HG03060 (cell line): ENCODE measurements at regions not wholly inside any gene's neighbourhood (a gene's known extent, or its start where the extent isn't known, plus 50 kb on each side); places are given as distances from the start of the nearest gene placed in this dataset.

Experiments used
- ATAC-seq: cut with Tn5 transposase; IDR thresholded peaks from one replicate; pipeline ENCODE4 v1.9.1; 2021; ENCODE audit warnings: low read depth, moderate number of reproducible peaks; ENCODE audit not compliant: unreplicated experiment

- ATAC-seq, result no peak
These were observed 221.1 kb downstream of the INSIG2 start for GRCh38 chr2:118309257-118309945.

DNA sequence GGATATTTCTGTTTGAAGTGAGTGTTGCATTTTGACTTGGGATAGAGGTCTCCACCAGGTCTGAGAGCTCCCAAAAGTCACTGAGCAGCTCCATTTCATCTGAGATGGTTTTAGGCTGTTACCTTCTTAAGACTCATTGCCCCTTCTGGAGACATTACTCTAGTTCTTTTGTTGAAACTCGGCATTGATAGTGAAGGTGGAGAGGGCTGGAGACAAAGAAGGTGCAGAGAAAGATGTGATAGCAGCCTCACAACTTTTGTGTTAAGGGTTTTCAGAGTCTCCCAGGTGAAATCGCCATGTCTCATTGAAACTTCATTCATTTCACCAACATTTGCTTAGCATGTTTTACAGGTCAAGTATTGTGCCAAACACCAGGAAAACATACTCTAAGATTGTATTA, 219.6 kb downstream of the INSIG2 start:
- no peak for ATAC-seq

DNA sequence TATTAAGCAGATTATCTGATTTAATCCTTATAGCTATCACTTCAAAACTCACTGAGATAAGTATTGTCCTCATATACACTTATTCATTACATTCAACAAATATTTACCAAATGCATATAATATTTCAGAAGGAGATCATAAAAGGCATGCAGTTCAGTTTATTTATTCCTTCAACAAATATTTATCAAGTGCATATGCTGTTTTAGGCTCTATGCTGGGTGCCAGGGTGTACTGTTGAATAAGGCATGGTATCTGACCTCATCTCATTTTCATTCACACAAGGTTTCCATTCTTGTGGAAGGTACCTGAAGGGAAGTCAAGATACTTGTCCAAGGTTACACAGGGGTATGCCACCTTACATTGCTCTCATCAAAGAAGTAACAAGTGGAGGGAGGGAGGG, 213.0 kb downstream of the INSIG2 start:
- no peak for ATAC-seq

GRCh38 chr2:118300832-118301231, 212.6 kb downstream of the INSIG2 start:
- no peak for ATAC-seq

DNA sequence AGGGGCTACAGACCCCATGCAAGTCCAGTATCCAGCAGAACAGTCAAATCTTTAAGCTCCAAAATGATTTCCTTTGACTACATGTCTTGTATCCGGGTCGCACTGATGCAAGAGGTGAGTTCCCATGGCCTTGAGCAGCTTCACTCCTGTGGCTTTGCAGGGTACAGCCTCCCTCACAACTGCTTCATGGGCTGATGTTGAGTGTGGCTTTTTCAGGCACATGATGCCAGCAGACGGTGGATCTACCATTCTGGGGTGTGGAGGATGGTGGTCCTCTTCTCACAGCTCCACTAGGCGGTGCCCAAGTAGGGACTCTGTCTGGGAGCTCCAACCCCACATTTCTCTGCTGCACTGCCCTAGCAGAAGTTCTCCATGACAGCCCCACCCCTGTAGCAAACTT, 208.4 kb downstream of the INSIG2 start:
- no peak for ATAC-seq

- ATAC-seq, result no peak
These were observed 207.5 kb downstream of the INSIG2 start for GRCh38 chr2:118295592-118296390.

GRCh38 chr2:118294063-118294462, 205.8 kb downstream of the INSIG2 start:
- ATAC-seq, result no peak

DNA sequence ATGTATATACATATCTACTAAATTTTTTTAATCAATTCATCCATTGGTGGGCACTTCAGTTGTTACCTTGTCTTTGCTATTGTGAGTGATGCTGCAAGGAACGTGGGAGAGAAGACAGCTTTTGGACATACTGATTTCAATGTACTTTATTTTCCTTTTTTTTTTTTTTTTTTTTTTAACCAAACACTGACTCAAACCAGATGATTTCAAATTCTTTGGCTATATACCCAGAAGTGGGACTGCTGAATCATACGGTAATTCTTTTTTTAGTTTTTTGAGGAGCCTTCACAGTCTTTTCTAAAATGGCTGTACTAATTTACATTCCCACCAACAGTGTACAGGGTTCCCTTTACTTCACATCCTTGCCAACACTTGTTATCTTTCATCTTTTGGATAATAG, 204.7 kb downstream of the INSIG2 start:
- ATAC-seq, result no peak

DNA sequence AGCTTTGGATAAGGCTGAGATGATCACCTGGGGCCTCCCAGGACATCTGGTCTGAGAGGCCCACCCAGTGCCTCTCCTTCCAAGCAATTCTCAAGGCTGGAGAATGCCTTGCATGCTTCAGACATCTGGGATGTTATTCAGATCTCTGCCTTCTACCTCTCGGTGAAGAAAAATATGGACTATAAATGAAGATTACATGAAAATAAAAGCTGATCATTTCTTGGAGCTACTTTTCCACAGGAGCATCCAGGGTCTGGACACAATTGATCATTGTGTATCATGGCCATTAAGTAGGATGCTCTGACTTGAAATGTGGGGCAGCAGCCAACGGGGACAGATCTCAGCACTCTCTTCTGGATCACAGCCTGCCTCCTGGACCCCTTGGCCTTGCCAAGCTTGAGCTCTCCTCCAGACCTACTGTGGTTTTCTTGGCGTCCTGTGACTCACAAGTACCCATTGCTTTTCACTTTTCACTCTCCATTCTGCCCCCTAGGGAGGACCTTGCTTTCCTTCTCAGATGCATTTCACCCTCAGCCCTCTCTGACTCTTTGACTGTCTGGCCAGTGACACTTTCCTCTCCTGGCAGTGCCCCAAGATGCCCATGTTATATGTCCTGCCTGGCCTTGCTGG, 203.1 kb downstream of the INSIG2 start:
- ATAC-seq, result no peak

- ATAC-seq, result no peak
These were observed 202.4 kb downstream of the INSIG2 start for GRCh38 chr2:118290411-118291250.

DNA sequence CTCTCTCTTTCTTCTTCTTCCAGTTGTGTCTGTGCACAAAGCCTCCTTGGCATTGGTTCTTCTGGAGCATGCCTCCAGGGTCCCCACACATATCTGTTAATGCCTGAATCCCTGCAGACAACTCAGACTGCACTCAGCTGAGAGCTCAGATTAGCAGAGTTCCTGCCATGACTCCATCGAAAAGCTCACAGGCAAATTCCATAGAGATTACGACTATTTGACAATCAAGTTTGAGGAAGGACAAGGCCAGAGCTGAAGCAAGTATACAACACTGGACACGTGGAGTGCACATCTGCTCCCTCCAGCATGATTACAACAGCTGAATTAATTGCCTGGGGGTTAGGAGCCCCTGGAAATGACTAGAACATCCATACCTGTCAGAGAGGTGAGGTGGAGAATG, 190.7 kb downstream of the INSIG2 start:
- ATAC-seq, result no peak

DNA sequence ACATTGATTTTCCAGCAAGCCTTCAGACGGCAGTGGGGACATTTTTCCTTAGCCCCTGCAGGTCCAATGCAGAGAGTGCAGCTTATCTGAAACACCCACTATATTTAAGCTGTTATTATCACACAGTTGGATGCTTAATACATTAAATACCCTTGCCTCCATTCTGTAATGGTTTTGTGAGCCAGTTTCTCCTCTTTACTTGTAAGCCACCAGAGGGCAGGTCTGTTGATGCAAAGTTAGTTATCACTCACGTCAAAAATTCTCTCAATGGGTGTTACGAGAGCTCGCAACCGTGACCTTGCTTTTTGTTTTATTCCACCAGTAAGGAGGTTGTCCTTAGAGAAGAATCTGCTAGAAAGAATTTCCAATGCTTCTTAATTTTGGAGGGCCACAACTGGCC, 189.8 kb downstream of the INSIG2 start:
- no peak for ATAC-seq

DNA sequence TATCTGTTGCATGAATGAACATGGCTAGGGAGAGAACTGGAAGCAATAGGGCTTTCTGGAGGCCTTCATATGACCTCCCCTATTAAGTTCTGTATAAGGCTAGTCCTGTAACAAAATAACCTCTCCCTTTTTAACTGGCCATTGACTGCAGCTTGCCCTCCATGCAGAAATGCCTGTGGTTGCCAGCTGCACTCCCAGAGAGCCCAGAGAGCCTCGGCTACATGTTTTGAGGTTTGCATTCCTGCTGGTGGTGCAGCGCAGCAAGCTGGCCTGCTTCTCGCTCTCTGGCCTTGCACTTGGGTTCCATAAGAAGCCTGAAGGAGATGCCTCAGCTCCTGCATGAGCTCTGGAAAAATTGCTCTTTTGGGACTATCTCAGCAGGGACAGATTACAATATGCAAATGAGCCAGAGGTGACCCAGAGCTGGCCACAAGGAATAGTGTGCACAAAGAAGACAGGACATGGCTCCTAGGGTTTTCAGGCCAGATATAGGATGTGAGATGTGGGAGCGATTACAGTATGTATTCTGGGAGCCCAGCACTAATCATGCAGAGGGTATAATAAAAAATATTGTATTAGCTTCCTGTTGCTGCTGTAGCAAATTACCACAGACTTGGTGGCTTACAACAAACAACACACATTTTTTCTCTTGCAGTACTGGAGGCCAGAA, 186.7 kb downstream of the INSIG2 start:
- ATAC-seq, result no peak

GRCh38 chr2:118272391-118272790, 184.1 kb downstream of the INSIG2 start:
- no peak for ATAC-seq

DNA sequence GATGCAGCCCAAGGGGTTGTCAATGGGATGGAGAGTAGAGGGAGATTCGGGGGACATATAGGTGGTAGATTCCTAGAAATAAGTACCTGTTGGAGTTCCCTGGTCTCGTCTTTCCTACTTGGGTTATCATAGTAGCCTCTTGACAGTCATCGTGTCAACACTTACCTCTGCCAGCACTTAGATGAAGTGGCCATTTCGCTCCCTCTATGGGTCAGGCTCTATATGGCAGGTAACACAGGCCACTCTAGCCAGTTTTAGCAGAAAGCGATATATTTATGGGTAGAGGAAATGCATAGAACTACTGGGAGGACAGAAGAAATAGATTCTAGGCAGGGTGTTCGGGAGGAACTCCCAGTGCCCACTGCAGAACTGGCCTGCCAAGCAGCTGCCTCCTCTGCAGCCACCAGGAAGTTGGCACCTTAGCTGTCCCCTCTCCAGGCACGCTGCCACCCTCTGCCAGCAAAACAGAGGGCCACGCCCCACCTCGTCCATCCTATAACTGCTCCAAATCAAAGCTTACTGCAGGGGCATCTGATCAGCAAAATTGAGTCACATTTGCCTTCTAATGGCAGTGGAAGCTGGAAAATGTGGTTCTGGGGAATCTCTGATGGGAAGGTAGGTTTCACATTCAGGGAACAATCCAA, 181.3 kb downstream of the INSIG2 start:
- ATAC-seq, result no peak

DNA sequence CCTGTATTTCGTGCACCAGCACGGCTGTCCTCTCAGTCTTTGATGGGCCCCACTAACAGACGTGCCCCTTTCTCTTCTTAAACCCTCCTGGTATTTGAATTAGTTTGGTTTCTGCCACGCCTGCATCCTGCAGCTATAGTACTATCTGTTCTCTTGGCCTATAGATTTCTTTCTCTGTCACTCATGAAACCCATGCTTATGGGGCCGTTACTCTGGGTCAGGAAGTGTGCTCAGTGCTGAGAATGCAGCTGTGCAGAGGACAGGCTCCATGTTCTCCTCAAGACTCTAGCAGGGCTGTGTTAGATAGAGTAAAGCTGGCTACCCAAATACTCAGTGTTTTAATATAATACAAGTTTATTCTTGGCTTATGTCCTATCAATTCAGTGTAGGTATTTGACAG, 180.0 kb downstream of the INSIG2 start:
- no peak for ATAC-seq

GRCh38 chr2:118265873-118266455, 177.7 kb downstream of the INSIG2 start:
- ATAC-seq, result no peak

DNA sequence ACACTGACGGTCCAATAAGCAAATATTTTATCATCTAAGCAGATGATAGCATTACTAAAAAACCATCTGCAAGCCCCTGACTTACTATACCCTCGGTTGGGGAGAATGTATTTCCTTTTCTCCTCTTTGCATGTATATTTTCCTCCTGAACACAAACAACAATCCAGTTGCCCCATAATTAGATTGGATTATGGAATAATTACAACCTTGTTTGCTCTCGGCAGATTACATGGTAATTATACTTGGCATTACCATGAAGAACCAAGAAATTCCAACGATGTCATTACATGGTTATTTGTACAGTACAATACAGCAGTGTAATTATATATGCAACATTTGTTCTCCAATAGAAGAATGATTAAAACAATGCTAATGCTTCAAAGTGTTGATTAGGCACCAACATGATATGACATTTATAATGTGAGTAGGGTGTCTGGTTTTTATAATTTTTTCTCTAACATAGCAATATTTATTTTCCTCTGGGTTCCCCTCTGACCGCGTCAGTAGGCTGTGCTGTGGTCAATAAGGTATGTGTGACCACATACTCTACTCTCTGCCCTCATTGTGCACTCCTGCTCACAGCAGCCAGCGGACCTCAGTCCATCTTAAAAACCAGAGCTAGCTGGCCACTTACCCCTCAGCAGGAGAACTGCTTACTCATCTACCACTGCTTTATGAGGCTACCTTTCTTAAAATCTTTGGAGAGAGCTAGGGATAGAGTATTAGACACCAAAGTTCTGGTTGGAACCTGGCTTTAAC, 176.1 kb downstream of the INSIG2 start:
- no peak for ATAC-seq

DNA sequence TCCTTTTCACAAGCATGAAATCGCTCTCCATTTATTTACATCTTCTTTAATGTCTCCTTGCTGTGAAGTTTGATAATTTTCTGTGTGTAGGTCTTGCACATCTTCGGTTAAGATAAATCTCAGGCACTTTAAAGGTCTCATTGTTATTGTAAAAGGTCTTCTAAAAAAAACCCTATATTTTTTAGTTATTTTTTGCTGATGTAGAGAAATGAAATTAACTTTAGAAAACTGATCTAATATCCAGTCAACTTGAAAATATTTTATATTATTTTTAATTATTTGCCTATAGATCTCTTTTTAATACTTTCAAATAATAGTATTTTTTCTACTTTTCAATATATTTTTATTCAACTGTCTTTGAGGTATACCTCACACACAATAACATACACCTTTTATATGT, 169.4 kb downstream of the INSIG2 start:
- ATAC-seq, result no peak
